ENCODE measurements at regions not wholly inside any gene's neighbourhood (a gene's known extent, or its start where the extent isn't known, plus 50 kb on each side); places are given as distances from the start of the nearest gene placed in this dataset.

DNA sequence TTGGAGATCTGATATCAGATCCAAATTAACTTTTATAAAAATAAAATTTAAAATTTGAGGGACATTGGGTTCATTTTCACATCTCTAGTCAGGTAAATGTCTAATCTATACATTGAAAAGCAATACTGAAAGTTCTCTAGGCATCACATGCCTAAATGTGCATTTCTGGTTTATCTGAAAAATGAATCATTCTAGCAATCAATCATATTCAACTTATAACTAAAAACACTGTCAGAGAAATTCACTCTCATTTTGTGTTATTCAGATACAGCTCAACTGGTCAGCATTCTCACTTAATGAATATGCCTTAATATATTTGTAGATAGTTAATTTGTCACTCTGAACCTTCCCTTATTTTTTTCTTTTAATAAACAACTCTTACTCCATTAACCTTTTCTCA, 243.2 kb downstream of the CASP12 start:
- no peak for DNase-seq (ENCODE audit: low spot score)

DNA sequence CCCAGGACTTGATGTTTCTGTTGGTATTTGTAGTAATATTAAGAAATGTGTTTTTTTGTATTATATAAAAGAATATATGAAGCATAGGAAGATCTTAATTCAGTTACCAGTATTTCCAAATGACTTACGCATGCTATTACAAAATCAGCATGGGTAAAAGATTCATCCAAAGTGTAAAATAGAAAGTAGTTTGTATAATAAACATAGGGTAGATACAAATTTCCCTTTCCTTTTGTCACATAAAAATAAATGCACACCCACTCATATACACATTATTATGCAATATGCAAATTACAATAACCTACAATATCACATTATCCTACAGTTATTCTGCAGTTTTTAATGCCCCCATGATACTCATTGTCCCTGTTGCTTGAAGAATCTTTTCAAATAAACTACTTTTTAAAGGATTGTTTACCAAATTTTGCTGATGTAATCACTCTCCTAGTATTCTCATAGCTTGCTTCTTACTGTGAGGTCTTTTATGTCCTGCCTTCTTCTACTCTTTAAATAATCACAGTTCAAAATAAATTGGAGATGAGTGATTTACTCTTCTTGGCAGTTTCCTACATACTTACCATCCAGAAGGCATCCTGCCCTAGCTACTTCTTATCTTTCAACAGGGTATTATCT, 244.0 kb downstream of the CASP12 start:
- DNase-seq (ENCODE audit: low spot score), result no peak

DNA sequence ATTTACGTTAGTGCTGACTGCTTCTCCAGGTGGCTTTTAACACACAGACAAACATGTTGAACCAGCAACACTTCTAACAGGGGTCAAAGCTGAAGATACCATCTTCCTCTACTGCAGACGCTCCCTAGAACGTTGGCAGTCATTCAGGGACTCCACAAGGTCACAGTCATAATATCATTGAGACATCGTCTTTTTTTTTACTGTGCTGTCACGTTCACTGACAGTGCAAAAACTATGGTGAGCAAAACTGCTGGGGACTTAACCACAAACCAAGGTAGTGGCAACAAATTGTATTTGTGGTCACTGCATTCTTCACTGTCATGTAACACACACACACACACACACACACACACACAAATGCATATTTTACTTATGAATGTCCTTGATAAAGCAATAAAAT, 244.9 kb downstream of the CASP12 start:
- peak; percentile 37 for DNase-seq (ENCODE audit: low spot score)

DNA sequence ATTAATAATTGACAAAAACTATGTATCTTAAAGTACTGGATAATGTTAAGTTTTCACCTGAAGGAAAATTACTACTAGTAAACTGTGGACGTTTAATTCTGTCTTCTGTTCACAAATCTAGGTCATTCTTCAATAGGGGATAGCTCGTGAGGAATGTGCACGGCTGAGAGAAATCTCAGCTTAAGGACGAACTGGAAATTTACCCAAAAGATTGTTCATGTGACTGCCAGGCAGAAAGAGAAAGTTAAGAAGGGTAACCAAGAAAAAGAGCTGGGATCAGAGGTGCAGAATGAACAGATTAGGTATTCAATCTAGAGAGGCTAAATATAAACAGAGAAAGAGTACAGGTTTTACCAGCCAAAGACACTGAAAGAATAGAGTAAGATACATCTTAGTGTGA, 245.3 kb downstream of the CASP12 start:
- no peak for DNase-seq (ENCODE audit: low spot score)

DNA sequence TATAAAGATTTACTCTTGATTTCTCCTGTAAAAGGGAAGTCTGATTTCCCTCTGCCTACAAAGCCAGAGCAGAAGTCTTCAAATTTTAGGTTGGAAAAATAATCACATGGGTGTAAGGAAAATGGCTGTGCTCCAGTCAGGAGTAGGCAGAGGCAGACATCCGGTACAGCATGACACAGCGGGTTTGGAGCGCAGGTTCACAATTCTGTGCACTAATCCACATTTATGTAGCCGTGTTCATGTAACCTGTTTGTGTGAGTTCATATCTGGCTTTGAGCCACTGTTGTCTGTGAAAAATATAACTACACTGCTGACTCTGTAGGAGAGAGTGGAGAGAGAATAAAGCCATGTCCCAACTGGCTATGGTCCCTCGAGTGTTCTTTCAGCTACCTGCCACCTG, 248.0 kb downstream of the CASP12 start:
- no peak for DNase-seq (ENCODE audit: low spot score)

DNA sequence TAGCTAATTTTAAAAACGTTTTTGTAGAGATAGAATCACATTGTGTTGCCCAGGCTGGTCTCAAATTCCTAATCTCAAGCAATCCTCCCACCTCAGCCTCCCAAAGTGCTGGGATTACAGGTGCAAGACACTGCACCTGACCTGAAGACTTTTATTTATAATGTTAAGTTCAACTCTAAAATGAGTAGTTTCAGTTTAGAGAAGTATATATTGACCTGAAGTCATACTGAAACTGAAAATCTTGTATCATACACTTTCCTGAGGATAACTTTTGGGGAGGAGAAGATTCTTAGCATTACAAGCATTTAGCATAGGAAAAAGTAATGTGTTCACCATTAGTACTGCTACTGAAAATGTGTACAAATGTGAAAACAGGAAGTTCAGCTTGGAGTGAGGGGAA, 249.3 kb downstream of the CASP12 start:
- no peak for DNase-seq (ENCODE audit: low spot score)

DNA sequence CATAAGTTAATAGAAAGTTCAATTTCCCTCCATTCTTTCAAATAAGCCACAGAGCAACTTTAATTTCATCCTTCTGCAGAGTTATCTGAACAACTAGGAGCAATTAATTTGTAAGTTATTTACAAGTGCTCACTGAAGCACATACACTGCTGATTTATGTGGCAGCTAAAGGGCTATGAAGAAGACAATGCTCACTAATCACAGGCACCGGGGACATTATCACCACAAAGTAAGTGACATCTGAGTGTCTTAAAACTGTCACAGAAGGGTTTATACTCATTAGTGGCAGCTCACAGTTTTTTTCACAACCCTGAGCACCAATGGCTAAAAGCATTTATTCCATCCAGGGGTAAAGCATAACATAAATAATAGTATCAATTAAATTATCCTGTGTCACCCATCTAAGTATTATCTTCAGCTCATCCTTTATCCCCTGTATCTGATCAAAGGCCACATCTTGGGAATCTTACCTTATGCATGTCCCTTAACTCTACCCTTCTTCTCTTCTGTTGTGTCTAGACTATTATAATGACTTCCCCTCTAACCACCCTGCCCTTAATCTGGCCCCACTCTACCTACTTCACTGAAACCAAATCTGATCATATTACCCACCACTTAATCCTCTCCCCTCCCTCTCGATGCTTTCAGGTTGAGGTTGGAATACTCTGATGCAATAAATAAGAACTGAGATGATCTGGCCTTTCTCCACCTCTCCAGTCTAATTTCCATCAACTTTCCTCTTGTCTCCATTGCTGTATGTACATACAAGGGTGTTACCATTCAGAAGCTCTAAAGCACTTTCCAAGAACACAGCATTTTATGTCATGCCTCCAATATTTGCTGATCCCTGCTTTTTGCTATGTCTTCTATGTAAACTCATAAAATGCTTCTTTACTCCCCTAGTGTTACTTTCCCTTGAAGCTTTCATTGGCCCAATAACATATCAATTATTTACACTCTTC, 252.7 kb downstream of the CASP12 start:
- DNase-seq (ENCODE audit: low spot score), result no peak

DNA sequence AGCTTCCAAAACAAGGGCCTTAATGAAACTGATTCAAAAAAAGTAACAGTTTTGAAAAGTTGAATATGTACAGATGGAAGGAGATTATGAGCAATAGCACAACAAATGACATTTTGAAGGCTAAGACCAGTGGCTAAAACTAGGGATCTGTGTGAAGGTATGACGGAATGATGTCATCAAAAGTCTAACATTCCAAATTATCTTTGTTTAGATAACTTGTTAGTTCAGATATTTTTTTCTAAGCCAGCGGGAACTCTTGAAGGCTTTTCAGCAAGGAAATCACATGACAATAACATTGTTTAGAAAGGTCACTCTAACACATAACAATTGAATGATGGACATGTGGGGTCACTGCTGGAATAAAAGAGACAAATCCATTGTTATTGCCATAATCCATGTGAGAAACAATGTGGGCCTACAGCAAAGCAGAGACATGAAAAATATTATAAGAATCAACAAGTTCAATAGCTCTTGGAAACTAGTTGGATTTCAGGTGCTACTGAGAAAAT, 260.5 kb downstream of the CASP12 start:
- DNase-seq (ENCODE audit: low spot score), result no peak

DNA sequence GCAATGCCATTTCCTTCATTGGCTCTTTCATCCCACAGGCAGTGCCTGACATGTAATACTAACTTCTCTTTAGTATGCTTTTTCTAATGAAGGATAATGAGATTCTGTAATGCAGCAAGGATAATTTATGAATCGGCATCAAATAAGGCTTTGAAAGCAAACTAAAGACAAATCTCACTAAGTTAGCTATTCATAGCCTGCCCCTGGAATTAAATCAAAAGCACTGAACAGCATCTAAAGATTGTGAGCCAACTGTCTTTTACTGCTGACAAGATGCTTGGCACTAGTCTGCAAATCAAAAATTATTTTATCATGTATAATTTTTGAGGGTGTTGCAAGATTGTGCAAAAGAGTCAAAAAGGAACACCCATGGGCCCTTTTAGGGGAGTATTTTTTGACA, 265.0 kb downstream of the CASP12 start:
- no peak for DNase-seq (ENCODE audit: low spot score)

DNA sequence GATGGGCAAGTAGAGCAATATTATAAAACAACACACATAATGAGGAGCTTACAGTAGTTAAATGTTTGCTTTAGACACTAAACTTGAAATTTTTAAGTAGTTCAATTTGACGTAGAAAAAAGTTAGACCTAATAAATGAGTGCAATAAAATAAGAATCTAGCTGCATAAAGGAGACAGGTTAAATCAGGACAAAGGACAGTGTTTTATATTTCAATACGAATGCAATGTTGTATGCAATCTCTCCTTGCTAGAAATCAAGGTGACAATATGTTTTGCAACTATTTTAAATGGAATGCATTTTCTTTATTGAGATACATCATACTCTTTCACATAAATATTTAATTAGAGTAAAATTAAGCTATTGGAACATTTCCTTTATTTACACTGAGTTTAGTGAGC, 267.9 kb downstream of the CASP12 start:
- no peak for DNase-seq (ENCODE audit: low spot score)

DNA sequence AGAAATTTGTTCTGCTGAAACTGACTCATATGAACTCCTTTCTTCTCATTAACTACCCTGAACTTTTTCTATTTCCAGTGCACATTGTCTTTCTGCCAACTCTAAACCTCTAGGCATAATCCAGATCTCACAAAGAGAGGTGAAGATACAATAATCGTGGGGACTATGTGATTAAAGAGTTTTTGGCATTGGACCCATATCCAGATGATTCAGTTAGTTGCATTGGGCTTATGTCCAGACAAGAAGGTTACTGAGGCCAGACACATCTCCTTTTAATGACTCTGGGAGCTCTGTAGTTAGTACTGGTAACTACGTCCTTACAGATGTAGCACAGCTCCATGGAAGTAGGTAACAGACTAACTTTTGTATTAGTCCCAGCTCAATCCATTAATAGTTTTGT, 273.0 kb downstream of the CASP12 start:
- DNase-seq (ENCODE audit: low spot score), result no peak

DNA sequence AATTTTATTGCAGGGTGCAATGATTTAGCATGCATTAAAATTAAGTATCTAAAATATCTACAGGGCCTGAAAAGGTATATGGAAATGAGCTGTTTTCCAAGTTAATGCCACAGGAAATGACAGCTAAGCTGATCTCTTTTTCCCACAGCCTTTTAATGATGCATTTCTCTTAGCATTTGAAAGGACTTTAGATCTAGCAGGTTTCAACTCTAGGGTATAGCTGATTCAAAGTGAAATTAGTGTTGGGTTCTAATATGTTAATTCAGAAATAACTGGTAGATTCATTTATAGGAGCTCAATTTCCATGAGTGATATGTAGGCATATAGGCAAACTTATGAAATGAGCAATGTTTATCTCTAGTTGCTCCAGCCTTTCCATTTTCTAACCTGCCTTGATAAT, 274.2 kb downstream of the CASP12 start:
- no peak for DNase-seq (ENCODE audit: low spot score)

DNA sequence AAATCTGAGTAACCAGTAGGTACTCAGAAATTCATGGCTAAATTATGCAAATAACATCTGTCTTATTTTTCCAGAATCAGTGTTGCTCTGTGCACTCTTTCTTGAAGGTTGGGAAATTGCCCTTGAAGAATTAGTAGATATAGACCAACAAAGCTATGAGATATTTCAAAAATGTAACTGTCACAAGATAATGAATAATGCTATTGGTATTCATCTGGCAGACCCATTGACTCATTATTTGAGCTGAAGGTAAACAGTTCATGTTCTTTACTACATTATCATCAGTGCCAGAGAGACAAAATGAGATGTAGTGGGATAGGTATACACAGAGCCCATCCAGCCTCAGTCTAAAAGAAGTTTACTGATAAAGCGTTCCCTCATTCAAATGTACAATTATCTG, 274.7 kb downstream of the CASP12 start:
- DNase-seq (ENCODE audit: low spot score), result no peak

DNA sequence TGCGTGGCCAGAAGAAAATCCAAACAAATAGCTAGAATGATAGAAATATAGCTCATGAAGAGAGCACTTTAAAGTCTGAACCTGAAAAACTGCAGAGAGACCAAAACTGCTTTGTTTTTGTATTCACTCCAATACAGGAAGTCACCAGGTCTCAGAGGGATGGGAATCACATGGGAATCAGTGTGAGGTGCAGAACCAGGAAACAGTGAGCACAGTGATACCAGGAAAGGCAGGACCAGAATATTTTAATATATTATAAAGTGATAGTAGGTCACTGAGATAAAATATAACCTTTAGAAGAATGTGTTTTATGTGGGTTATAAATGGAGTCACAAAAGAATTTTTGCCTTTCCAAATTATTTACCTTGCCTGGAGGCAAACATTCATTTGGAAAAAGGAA, 277.3 kb downstream of the CASP12 start:
- no peak for DNase-seq (ENCODE audit: low spot score)

DNA sequence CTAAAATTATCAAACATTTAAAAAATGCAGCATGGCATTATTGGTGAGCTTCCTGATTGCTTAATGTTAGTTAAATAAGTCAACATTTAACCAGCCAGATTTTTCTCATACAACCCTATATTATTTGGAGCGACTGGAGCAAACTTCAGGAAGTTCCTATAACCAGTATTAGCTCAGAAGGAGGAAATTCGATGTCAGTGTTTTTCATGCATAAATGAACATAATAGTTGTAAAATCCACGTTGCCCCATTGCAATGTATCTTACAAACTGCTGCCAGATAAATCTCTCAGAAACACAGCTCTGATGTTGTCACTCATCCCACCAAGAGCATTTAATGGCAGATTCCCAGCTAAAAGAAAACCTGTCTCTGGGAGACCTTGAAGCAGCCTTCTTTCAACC, 278.5 kb downstream of the CASP12 start:
- DNase-seq (ENCODE audit: low spot score), result no peak

DNA sequence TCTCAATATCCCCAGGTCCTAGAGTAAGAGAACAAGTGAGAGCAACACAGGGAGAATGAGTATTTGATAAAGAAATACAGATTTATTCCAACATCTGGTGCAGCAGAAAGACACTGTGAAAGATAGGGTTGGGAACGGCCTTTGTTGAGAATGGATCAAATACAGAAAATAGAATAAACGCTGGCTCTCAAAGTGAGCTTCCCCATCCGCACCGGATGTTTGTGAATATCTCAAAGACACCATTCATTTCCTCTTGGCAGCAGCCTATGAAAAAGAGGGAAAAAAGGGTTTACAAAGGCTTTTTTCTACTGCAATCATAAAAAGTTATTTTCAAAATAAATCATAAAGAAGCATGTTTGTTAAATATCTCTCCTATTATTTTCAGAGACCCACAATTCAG, 279.3 kb downstream of the CASP12 start:
- no peak for DNase-seq (ENCODE audit: low spot score)

DNA sequence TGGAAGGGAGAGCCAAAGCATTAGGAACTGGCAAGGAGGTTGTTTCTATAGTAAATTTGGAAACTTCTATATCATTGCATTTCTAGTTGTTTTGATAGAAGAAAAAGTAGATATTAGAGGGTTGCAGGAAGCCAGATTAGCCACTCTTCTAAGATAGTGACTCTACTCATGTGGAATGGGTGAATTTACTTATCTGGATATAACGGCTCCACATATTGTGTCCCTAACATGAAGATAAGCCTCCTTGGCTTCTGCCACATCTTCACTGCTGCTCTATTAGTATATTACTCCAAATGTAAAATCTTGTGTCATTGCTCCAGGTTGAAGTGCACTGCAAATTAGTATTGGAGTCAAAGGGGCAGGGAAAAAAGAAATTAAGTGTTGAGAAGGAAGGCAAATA, 283.3 kb downstream of the CASP12 start:
- DNase-seq (ENCODE audit: low spot score), result no peak

DNA sequence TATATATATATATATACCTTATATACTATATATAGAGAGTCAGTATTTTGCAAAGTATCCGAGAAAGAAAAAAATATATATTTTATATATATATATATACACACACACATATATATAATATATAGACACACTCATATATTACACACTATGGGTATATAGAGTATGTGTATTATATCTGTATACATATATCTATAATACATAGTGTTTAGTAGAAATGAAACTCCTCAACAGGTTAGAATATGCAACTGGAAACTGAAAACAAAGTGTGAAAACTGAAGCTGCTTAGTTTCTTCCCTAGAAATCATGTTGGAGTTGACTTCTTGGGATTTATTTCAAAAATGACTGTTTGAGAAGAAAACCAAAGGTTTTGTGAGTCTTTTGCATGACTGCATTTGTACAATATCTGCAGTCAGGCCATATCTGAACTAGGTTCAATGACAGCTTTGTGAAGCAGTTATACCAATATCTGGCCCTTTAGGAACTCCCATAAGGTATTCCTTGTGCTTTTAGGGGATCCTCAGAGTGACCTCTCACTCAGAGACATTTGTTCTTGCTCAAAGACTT, 284.1 kb downstream of the CASP12 start:
- DNase-seq (ENCODE audit: low spot score), result no peak

DNA sequence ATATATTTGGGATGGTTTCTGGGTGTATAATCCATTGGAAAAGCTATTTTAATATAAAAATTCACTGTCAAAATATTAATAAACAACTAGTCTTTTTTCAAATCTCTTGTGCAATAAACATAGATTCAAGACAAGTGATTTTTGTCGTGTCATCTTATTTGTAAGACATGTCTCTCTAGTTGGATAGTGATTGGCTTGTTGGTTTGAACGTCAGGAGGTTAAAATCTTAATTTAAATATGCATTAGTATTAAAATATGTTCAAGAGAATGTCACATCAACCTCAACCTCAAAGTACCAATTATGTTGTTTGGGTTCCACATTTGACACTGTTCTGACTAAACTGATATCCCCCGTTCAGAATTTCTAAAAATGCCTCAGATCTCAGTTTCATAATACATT, 287.6 kb downstream of the CASP12 start:
- no peak for DNase-seq (ENCODE audit: low spot score)

DNA sequence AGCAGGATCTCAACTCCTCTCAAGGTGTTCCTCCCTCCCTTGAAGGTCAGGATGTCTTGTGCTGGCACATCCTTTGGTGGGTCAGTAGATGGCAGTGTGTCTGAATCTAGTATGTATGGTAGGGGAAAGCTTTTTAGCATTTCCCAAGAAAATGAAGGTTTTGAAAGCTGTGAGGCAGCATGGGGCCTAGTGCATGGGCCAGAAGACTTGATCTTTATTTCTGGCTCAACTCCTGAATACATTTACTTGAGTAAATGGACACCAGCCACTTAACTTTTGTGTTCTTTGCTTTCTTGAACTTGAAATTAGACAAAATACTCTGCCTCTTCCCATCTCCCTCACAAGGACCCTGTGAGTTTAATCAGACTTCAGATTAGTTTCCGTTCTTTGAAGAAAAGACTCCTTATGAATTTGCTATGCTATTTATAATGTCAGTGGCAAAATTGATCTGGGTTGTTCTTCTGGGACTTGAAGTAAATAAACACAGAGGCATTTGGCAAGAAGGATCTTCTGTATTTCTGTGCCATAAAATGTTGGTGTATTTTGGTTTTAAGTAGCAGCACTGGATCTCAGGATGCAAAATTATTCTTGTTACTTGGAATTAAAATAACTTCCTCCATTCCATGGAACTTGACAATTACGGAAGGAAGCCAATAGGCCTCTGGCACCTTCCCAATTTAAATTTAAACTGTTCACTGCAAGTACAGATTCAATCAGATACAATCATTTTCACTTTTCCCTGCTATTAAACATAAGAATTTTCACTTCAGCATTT, 288.8 kb downstream of the CASP12 start:
- DNase-seq (ENCODE audit: low spot score), result peak; percentile 67

DNA sequence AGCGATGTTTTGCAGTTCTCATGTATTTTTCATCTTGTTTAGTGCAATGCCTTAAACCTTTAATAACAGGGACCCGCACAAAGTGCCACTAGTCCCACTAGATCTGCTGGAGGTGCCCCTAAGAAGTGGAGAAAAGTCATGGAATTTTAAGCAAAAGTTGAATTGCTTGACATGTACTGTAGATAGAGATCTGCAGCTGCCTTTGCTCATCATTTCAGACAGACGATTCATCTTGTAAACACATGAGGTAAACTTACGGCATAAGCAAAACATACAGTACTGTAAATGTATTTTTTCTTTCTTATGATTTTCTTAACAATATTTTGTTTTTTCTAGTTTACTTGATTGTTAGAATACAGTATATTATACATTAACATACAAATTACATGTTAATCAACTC, 295.6 kb downstream of the CASP12 start:
- no peak for DNase-seq (ENCODE audit: low spot score)

DNA sequence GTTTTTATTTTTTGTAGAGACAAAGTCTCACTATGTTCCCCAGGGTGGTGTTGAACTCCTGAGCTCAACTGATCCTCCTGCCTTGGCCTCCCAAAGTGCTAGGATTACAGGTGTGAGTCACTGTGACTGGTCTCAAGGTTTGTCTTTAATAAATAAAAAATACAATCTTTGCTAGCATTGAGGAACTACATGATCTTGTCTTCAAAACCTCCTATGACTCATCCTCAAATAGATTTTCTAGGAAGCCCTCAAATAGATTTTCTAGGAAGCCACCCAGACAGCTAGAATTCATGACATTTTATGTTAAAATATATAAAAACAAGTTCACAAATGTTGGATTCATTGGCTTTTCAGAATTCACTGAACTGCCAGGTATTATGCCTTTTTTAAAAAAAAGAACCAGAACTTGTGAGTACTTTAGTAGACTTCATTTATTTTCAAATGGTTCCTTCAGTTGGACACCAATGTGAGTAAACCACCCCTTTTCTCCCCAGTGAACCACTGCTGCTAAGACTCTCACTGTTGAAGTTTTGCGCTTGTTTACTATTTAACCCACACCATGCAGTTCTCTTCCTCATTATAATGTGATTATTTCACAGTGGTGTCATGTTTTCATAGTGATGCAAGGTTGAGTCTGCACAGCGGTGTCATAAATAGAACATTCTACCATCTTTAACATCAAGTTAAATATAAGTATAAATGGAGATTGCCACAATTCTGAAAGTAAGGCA, 303.9 kb downstream of the CASP12 start:
- peak; percentile 27 for DNase-seq (ENCODE audit: low spot score)
